Uterus (tissue), 2 donors: ENCODE measurements at regions not wholly inside any gene's neighbourhood (a gene's known extent, or its start where the extent isn't known, plus 50 kb on each side); places are given as distances from the start of the nearest gene placed in this dataset.

ENCODE experiments used
- CTCF ChIP-seq, 4 experiments: fragments of 200-600 bp in 2 of 4; fragments of 450-650 bp in 2 of 4; sonication (generic) in 2 of 4; IDR thresholded peaks; one replicate each; pipeline ENCODE4 v1.5.1; 2016 to 2019; ENCODE audit warnings: antibody characterized with exemption in 4 of 4, mild to moderate bottlenecking in 2 of 4, moderate library complexity in 1 of 4
- POLR2A ChIP-seq, 2 donors: fragments of 450-650 bp; IDR thresholded peaks; one replicate each; pipeline ENCODE4 v1.6.1; 2016; ENCODE audit warnings: antibody characterized with exemption in 2 of 2, mild to moderate bottlenecking in 1 of 2, moderate library complexity in 1 of 2

- TF ChIP-seq CTCF (IDR thresholded peaks at IDR 0.05) (no peak), POLR2A (IDR thresholded peaks at IDR 0.05) (no peak)
Measured at GRCh38 chr1:194731025-194731424, 1544.6 kb upstream of the B3GALT2 start.
